CD4-positive, CD25-positive, alpha-beta regulatory T cell (primary cell): ENCODE measurements at regions not wholly inside any gene's neighbourhood (a gene's known extent, or its start where the extent isn't known, plus 50 kb on each side); places are given as distances from the start of the nearest gene placed in this dataset.

ENCODE experiments used
- ATAC-seq, 2 donors: fragments of 150-1000 bp; cut with Tn5 transposase; one replicate each; pipeline ENCODE4 v1.10.0; 2021; ENCODE audit warnings: low read depth in 2 of 2, moderate number of reproducible peaks in 2 of 2, moderate library complexity in 1 of 2
- DNase-seq, 3 donors: peaks; one replicate each; pipeline versions ENCODE4 v3.0.0 to v3.0.0-alpha.2; 2012 to 2022; ENCODE audit warnings: mixed read lengths in 1 of 3
- H3K27ac ChIP-seq: one replicate; pipeline ENCODE4 v1.7.0; 2013; ENCODE audit warnings: mild to moderate bottlenecking, low read length; ENCODE audit not compliant: insufficient read depth, poor library complexity, severe bottlenecking
- H3K27me3 ChIP-seq: one replicate; pipeline ENCODE4 v1.7.0; 2013; ENCODE audit warnings: low read length; ENCODE audit not compliant: control insufficient read depth, insufficient read depth
- H3K36me3 ChIP-seq: one replicate; pipeline ENCODE4 v1.7.0; 2013; ENCODE audit warnings: mild to moderate bottlenecking, low read length, moderate library complexity; ENCODE audit not compliant: control insufficient read depth, insufficient read depth
- H3K4me1 ChIP-seq: 2 replicates; pipeline ENCODE4 v1.7.0; 2013; ENCODE audit warnings: mild to moderate bottlenecking, low read length; ENCODE audit not compliant: insufficient read depth, control insufficient read depth, poor library complexity, severe bottlenecking
- H3K4me3 ChIP-seq: one replicate; pipeline ENCODE4 v1.7.0; 2013; ENCODE audit warnings: low read depth, mild to moderate bottlenecking, low read length, moderate library complexity
- H3K9me3 ChIP-seq, 2 experiments: 1 replicate in 1 of 2; 2 replicates in 1 of 2; pipeline ENCODE4 v1.7.0; 2013; ENCODE audit warnings: low read length in 2 of 2, mild to moderate bottlenecking in 1 of 2, moderate library complexity in 1 of 2; ENCODE audit not compliant: control insufficient read depth in 2 of 2
- H3K27ac Mint-ChIP-seq, 3 donors: one replicate each; pipeline ENCODE4 v1.8.0; 2020 to 2022; ENCODE audit warnings: mild to moderate bottlenecking in 3 of 3, mixed read lengths in 3 of 3, moderate library complexity in 2 of 3
- H3K27me3 Mint-ChIP-seq: one replicate; pipeline ENCODE4 v1.8.0; 2022; ENCODE audit warnings: mild to moderate bottlenecking, mixed read lengths
- H3K36me3 Mint-ChIP-seq: one replicate; pipeline ENCODE4 v1.8.0; 2020; ENCODE audit warnings: mixed read lengths
- H3K4me1 Mint-ChIP-seq, 4 donors: one replicate each; pipeline ENCODE4 v1.8.0; 2020 to 2022; ENCODE audit warnings: mixed read lengths in 4 of 4, mild to moderate bottlenecking in 1 of 4
- H3K4me3 Mint-ChIP-seq, 4 donors: one replicate each; pipeline ENCODE4 v1.8.0; 2020 to 2022; ENCODE audit warnings: mild to moderate bottlenecking in 4 of 4, mixed read lengths in 4 of 4, moderate library complexity in 3 of 4
- H3K9me3 Mint-ChIP-seq, 7 donors: one replicate each; pipeline ENCODE4 v1.8.0; 2020 to 2022; ENCODE audit warnings: mixed read lengths in 7 of 7, mild to moderate bottlenecking in 3 of 7, moderate library complexity in 2 of 7

DNA sequence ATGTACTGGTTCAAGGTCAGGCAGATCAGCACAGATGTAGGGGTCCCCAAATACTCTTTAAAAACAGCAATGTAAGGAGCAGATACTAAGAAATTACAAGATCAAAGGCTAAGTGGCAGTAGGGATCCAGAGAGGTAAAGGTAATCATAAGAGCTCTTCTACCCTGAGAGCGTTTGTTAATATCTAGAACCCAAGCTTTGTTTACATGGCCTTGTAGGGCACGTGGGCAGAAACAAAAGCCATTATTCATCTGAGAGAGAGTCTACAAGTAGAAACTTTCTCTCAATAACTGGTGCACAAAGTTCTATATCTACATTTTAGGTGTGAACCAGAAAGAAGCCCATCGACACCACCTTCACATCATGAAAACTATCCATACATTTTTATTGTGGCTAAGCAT lies 225.6 kb upstream of the PCDH10 start:
- no peaks in the 10 kb centered on the region for H3K36me3 ChIP-seq
- peaks cover 0 to 7% of the 10 kb centered on the region in 2 experiments for H3K9me3 ChIP-seq
- Mint-ChIP-seq H3K27me3 (no peaks in the 10 kb centered on the region), H3K4me3 (no peak overlapping the region), H3K27ac (no peak overlapping the region), H3K9me3 (peaks cover 0 to 12% (median 5%) of the 10 kb centered on the region in 7 donors), H3K36me3 (no peaks in the 10 kb centered on the region), H3K4me1 (no peaks in the 10 kb centered on the region)
- ATAC-seq (no peak), DNase-seq (no peak)
- no peaks in the 10 kb centered on the region for H3K27me3 ChIP-seq
- H3K4me1 ChIP-seq = no peaks in the 10 kb centered on the region
- H3K27ac ChIP-seq = no peak overlapping the region
- H3K4me3 ChIP-seq = no peak overlapping the region

DNA sequence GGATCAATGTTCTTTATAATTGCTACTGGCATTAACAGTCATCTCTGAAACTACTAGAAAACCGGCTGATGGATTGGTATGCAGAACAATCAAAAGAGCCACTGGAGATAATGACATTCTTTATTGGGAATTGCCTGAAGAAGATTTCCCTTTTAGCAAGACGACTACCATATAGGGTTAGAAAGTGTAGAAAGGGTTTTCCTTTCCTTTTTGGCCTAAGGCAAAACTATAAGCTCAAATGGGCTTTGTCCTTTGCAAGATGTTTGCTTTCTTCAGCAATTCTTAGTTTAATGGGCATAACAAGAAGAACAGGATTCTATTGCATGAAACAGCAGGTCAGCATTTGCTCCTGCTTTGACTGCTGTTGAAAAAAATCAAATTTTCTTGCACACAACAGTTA lies 214.2 kb upstream of the PCDH10 start:
- ATAC-seq (no peak), DNase-seq (no peak)
- Histone ChIP-seq H3K4me3 (no peak overlapping the region), H3K27me3 (no peaks in the 10 kb centered on the region), H3K9me3 (peaks cover 7 to 11% of the 10 kb centered on the region in 2 experiments), H3K27ac (no peak overlapping the region), H3K36me3 (no peaks in the 10 kb centered on the region), H3K4me1 (no peaks in the 10 kb centered on the region)
- H3K27me3 Mint-ChIP-seq = no peaks in the 10 kb centered on the region
- no peaks in the 10 kb centered on the region for H3K36me3 Mint-ChIP-seq
- H3K4me1 Mint-ChIP-seq = no peaks in the 10 kb centered on the region
- H3K27ac Mint-ChIP-seq = no peak overlapping the region
- H3K4me3 Mint-ChIP-seq = no peak overlapping the region
- H3K9me3 Mint-ChIP-seq = peaks cover 0 to 14% (median 4%) of the 10 kb centered on the region in 7 donors

DNA sequence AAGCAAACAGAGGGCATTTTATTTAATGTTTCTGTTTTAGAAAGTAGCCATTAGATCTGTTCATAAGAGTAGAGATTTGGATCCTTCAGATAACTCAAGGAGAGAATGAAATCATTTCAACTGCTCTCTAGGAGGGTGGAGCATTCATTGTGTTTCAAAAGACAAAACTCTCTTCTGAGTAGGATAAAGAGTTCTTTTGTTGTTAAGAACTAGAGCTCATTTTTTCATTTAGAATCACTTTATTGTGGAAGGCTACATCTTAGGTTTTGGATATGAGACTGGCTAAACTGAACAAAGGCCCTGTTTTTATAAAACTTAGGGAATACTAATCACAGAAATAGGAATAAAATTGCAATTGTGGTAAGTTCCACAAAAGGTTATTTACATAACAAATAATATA lies 193.9 kb upstream of the PCDH10 start:
- H3K27me3 Mint-ChIP-seq = no peaks in the 10 kb centered on the region
- H3K9me3 Mint-ChIP-seq = peaks cover 5 to 12% (median 8%) of the 10 kb centered on the region in 7 donors
- Histone ChIP-seq H3K4me1 (no peaks in the 10 kb centered on the region), H3K27ac (no peak overlapping the region), H3K27me3 (no peaks in the 10 kb centered on the region), H3K9me3 (peaks cover 0 to 10% of the 10 kb centered on the region in 2 experiments), H3K4me3 (no peak overlapping the region), H3K36me3 (no peaks in the 10 kb centered on the region)
- no peak for DNase-seq
- no peak overlapping the region for H3K4me3 Mint-ChIP-seq
- ATAC-seq = no peak
- no peaks in the 10 kb centered on the region for H3K36me3 Mint-ChIP-seq
- no peak overlapping the region for H3K27ac Mint-ChIP-seq
- no peaks in the 10 kb centered on the region for H3K4me1 Mint-ChIP-seq

DNA sequence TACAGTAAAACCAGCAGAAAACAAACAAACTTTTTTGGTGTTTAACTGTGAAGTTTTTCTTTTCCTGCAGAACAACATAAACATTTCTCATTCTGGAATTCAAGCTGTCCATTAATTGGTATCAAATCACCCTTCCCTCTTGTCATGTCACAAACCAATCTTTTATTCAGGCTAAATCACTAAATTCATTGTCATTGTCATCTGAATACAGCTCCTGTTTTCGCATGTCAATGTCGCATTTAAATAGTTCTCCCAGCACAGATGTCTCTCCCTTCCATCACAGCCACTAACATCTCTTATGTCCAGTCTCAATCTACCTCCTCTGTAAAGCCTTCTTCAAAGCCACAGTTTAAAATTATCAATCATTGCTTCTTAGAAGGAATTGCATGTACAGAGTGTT lies 192.1 kb upstream of the PCDH10 start:
- H3K27me3 Mint-ChIP-seq = no peaks in the 10 kb centered on the region
- no peak for ATAC-seq
- H3K27me3 ChIP-seq = no peaks in the 10 kb centered on the region
- H3K4me3 Mint-ChIP-seq = no peak overlapping the region
- no peaks in the 10 kb centered on the region for H3K4me1 Mint-ChIP-seq
- no peaks in the 10 kb centered on the region for H3K4me1 ChIP-seq
- peaks cover 0 to 14% of the 10 kb centered on the region in 2 experiments for H3K9me3 ChIP-seq
- H3K27ac ChIP-seq = no peak overlapping the region
- H3K36me3 ChIP-seq = no peaks in the 10 kb centered on the region
- no peak overlapping the region for H3K4me3 ChIP-seq
- H3K9me3 Mint-ChIP-seq = peaks cover 0 to 6% (median 3%) of the 10 kb centered on the region in 7 donors
- no peaks in the 10 kb centered on the region for H3K36me3 Mint-ChIP-seq
- no peak for DNase-seq
- H3K27ac Mint-ChIP-seq = no peak overlapping the region

DNA sequence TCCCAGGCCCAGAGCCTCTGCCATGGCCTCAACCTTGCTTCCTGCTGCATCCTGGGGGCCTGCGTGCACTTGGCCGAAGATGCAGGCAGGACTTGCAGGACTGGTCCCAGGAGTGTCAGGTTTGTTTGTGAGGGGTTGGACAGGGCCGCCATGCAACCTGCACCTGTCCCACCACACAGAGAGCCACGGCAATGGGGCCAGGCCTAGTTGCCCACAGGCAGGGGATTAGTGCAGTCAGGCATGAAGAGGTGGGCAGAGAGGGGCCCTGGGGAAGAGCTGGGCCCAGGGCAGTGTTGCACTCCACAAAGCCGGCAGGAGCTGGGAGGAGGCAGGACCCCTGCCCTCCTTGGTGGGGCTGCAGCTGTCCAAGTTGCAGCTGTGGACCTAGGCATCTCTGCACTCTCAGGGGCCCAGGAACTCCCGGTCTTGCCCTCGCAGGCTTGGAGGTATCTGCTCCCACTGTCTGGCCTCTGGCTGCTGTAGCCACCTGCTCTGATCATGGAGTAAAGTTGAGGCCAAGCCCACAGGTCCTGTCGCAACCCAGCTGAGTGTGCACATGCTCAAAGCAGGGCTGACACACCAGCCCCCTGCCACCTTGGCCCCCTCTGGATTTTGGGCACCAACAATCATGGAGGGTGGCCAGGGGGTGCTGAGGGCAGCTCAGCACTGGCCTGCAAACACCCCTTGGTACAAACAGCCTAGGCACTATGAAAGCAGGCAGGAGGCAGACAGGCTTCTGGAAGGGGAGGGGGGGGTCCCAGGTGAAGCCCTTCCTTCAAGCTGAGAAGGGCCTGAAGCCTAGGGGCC lies 190.4 kb upstream of the PCDH10 start:
- Mint-ChIP-seq H3K4me1 (no peaks in the 10 kb centered on the region), H3K4me3 (no peak overlapping the region), H3K9me3 (peaks cover 0 to 6% (median 3%) of the 10 kb centered on the region in 7 donors), H3K27me3 (no peaks in the 10 kb centered on the region), H3K36me3 (no peaks in the 10 kb centered on the region), H3K27ac (no peak overlapping the region)
- Histone ChIP-seq H3K4me1 (no peaks in the 10 kb centered on the region), H3K36me3 (no peaks in the 10 kb centered on the region), H3K4me3 (no peak overlapping the region), H3K27ac (no peak overlapping the region), H3K9me3 (peaks cover 0 to 14% of the 10 kb centered on the region in 2 experiments), H3K27me3 (no peaks in the 10 kb centered on the region)
- ATAC-seq (no peak), DNase-seq (no peak)

DNA sequence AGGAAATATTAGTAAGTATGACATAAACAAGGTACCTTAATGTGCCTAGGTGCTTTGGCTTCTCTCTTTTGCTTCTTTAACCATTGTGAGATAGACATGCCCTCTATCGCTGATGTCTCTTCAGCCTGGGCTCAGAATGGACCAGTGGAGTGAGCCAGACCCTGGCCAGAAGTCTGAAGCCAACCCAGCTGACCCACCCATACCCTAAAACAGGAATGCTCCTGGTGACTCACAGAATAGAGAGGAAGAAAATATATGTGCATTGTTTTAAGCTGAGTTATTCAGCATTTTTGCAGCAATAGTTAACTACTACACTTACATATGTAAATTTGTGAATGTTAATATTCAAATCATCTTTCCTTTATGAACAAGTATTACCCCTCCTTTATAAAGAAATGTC lies 167.5 kb upstream of the PCDH10 start:
- Mint-ChIP-seq H3K4me1 (no peaks in the 10 kb centered on the region), H3K9me3 (peaks cover 0 to 8% (median 4%) of the 10 kb centered on the region in 7 donors), H3K27ac (no peak overlapping the region), H3K4me3 (no peak overlapping the region), H3K36me3 (no peaks in the 10 kb centered on the region), H3K27me3 (no peaks in the 10 kb centered on the region)
- Histone ChIP-seq H3K4me3 (no peak overlapping the region), H3K9me3 (no peaks in the 10 kb centered on the region), H3K36me3 (no peaks in the 10 kb centered on the region), H3K27me3 (no peaks in the 10 kb centered on the region), H3K27ac (no peak overlapping the region), H3K4me1 (no peaks in the 10 kb centered on the region)
- DNase-seq (no peak), ATAC-seq (no peak)

DNA sequence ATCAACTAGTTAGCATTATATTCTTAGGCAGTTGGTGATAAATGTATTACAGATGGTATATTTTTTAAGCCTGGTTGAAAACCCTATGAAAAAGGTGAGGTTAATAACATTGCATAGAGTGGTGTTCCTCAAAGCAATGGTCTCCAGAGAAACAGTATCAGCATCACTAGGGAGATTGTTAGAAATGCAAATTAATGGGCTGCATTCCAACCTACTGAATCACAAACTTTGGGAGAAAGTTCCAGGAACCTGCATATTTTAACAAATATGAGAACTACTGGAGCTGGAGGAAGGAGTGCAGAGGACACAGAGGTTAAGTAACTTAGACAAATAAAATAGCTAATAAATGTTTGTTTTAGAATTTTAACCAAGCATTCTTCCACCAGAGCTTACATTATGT lies 166.9 kb upstream of the PCDH10 start:
- Histone ChIP-seq H3K4me1 (no peaks in the 10 kb centered on the region), H3K9me3 (peaks cover 0 to 2% of the 10 kb centered on the region in 2 experiments), H3K27ac (no peak overlapping the region), H3K4me3 (no peak overlapping the region), H3K36me3 (no peaks in the 10 kb centered on the region), H3K27me3 (no peaks in the 10 kb centered on the region)
- Mint-ChIP-seq H3K27ac (no peak overlapping the region), H3K4me3 (no peak overlapping the region), H3K4me1 (no peaks in the 10 kb centered on the region), H3K9me3 (peaks cover 0 to 8% (median 4%) of the 10 kb centered on the region in 7 donors), H3K36me3 (no peaks in the 10 kb centered on the region), H3K27me3 (no peaks in the 10 kb centered on the region)
- ATAC-seq (no peak), DNase-seq (no peak)

DNA sequence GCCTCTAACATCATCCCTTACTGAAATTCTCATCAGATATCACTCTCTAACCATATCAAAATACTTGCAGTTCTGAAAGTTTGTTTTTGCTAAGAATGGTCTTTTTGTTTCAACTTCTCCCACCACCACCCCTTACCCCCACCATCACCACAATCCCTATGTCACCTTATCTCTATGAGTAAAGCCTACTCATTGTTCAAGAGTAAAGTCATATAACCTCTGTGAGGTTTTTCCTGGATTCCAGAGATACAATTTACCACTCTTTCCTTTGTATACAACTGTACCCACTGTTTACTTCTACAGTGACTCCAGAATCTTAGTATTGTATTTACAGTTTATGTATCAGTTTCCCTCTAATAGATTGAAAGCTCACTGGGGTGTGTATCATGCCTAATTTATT lies 158.0 kb upstream of the PCDH10 start:
- H3K4me3 Mint-ChIP-seq = no peak overlapping the region
- Histone ChIP-seq H3K4me3 (no peak overlapping the region), H3K9me3 (peaks cover 4 to 8% of the 10 kb centered on the region in 2 experiments), H3K27ac (no peak overlapping the region), H3K36me3 (no peaks in the 10 kb centered on the region), H3K27me3 (no peaks in the 10 kb centered on the region), H3K4me1 (no peaks in the 10 kb centered on the region)
- H3K27me3 Mint-ChIP-seq = no peaks in the 10 kb centered on the region
- H3K27ac Mint-ChIP-seq = no peak overlapping the region
- no peaks in the 10 kb centered on the region for H3K4me1 Mint-ChIP-seq
- ATAC-seq = no peak
- H3K36me3 Mint-ChIP-seq = no peaks in the 10 kb centered on the region
- H3K9me3 Mint-ChIP-seq = peaks cover 0 to 7% (median 5%) of the 10 kb centered on the region in 7 donors
- DNase-seq = no peak
